GM21619 (cell line): ENCODE measurements at regions not wholly inside any gene's neighbourhood (a gene's known extent, or its start where the extent isn't known, plus 50 kb on each side); places are given as distances from the start of the nearest gene placed in this dataset.
"Not testable (repeated sequence)": the region's sequence is repeated elsewhere in the genome, so short reads cannot be mapped to it uniquely, and the experiment has no call there.

Experiments
- ATAC-seq: cut with Tn5 transposase; IDR thresholded peaks from one replicate; pipeline ENCODE4 v1.9.1; 2021; ENCODE audit not compliant: unreplicated experiment

GRCh38 chr3:181974198-181974597 lies 262.5 kb downstream of the SOX2 start:
- ATAC-seq, result no peak

- no peak for ATAC-seq
Observed at GRCh38 chr3:181976526-181976925, 264.8 kb downstream of the SOX2 start.

GRCh38 chr3:181985386-181985785 lies 273.7 kb downstream of the SOX2 start:
- no peak for ATAC-seq

- no peak for ATAC-seq
Observed at GRCh38 chr3:181987736-181988135, 276.0 kb downstream of the SOX2 start.

GRCh38 chr3:181998828-181999227 lies 287.1 kb downstream of the SOX2 start:
- no peak for ATAC-seq

GRCh38 chr3:181999314-181999713 lies 287.6 kb downstream of the SOX2 start:
- ATAC-seq, result peak; percentile 86

GRCh38 chr3:182000447-182000846 lies 288.7 kb downstream of the SOX2 start:
- ATAC-seq, result no peak

- ATAC-seq, result no peak
Observed at GRCh38 chr3:182005219-182005618, 293.5 kb downstream of the SOX2 start.

GRCh38 chr3:182005701-182006100 lies 294.0 kb downstream of the SOX2 start:
- no peak for ATAC-seq

- ATAC-seq, result no peak
Observed at GRCh38 chr3:182006431-182006830, 294.7 kb downstream of the SOX2 start.

- ATAC-seq, result no peak
Observed at GRCh38 chr3:182007441-182007840, 295.7 kb downstream of the SOX2 start.

- ATAC-seq, result no peak
Observed at GRCh38 chr3:182018361-182018760, 306.6 kb downstream of the SOX2 start.

GRCh38 chr3:182019926-182020325 lies 308.2 kb downstream of the SOX2 start:
- ATAC-seq, result no peak

GRCh38 chr3:182023843-182024242 lies 312.1 kb downstream of the SOX2 start:
- ATAC-seq, result no peak

GRCh38 chr3:182027366-182027765 lies 315.6 kb downstream of the SOX2 start:
- no peak for ATAC-seq

- ATAC-seq, result no peak
Observed at GRCh38 chr3:182028081-182028480, 316.4 kb downstream of the SOX2 start.

GRCh38 chr3:182034231-182034630 lies 322.5 kb downstream of the SOX2 start:
- not testable (repeated sequence) for ATAC-seq

GRCh38 chr3:182035324-182035723 lies 323.6 kb downstream of the SOX2 start:
- no peak for ATAC-seq

GRCh38 chr3:182036382-182036781 lies 324.7 kb downstream of the SOX2 start:
- no peak for ATAC-seq

- ATAC-seq, result no peak
Observed at GRCh38 chr3:182041668-182042291, 330.1 kb downstream of the SOX2 start.

GRCh38 chr3:182045736-182046135 lies 334.0 kb downstream of the SOX2 start:
- ATAC-seq, result no peak

- no peak for ATAC-seq
Observed at GRCh38 chr3:182046166-182046764, 334.5 kb downstream of the SOX2 start.

- ATAC-seq, result no peak
Observed at GRCh38 chr3:182050932-182051331, 339.2 kb downstream of the SOX2 start.
